ENCODE measurements at regions not wholly inside any gene's neighbourhood (a gene's known extent, or its start where the extent isn't known, plus 50 kb on each side); places are given as distances from the start of the nearest gene placed in this dataset.

- Histone ChIP-seq H3K27me3 (ENCODE audit: insufficient read depth) (no peaks in the 10 kb centered on the region), H3K4me1 (ENCODE audit: control insufficient read depth in 1 of 2, insufficient read depth in 2 of 2, low read depth in 1 of 2, low read length in 1 of 2) (no peaks in the 10 kb centered on the region), H3F3A (replicated peaks; ENCODE audit: insufficient read depth) (no peaks in the 10 kb centered on the region), H3K36me3 (replicated peaks in 1 of 2; ENCODE audit: control insufficient read depth in 1 of 2, insufficient read depth in 2 of 2, low read length in 1 of 2) (no peaks in the 10 kb centered on the region), H3K79me2 (ENCODE audit: insufficient read depth) (no peaks in the 10 kb centered on the region), H3K27ac (ENCODE audit: low read depth in 2 of 2, low read length in 1 of 2) (no peak overlapping the region), H4K20me1 (ENCODE audit: insufficient read depth) (no peaks in the 10 kb centered on the region), H3K9me3 (no peaks in the 10 kb centered on the region), H3K4me3 (ENCODE audit: low read depth in 2 of 2, low read length in 1 of 2) (no peak overlapping the region), H2AFZ (ENCODE audit: low read depth) (no peak overlapping the region), H3K4me2 (no peak overlapping the region), H3K9me2 (no peaks in the 10 kb centered on the region), H3K9ac (no peak overlapping the region)
- no peak for TF ChIP-seq GATA2 (CRISPR knock-in tag; IDR thresholded peaks at IDR 0.05)
- no peak for TF ChIP-seq FOXJ3 (CRISPR knock-in tag; IDR thresholded peaks at IDR 0.05)
- TF ChIP-seq YY1 (IDR thresholded peaks at IDR 0.05; ENCODE audit: low read depth) = no peak
- no peak for TF ChIP-seq PBX3 (IDR thresholded peaks at IDR 0.05)
- TF ChIP-seq IRF3 (IDR thresholded peaks at IDR 0.05; ENCODE audit: low read depth, low read length) = no peak
- TF ChIP-seq NRF1 (IDR thresholded peaks at IDR 0.05; ENCODE audit: low read depth, low read length) = no peak
- TF ChIP-seq GABPA (IDR thresholded peaks at IDR 0.05; ENCODE audit: low read depth) = no peak
- TF ChIP-seq CHD2 (IDR thresholded peaks at IDR 0.05; ENCODE audit: low read length, partially characterized antibody) = no peak
- no peak for TF ChIP-seq USF1 (IDR thresholded peaks at IDR 0.05; ENCODE audit: borderline replicate concordance, low read depth)
- no peak for TF ChIP-seq CTCF (IDR thresholded peaks at IDR 0.05)
- TF ChIP-seq FOXM1 (IDR thresholded peaks at IDR 0.05; ENCODE audit: low read depth) = no peak
- TF ChIP-seq USF2 (IDR thresholded peaks at IDR 0.05; ENCODE audit: borderline replicate concordance, low read depth, low read length) = no peak
- DNase-seq = no peak
- 54% methylated on average over 13 of the region's 13 CpGs for WGBS (ENCODE audit: low lambda C conversion rate)
- ChIA-PET POLR2A (no interaction called here), CTCF (interaction anchor here (0.7 to 1.7 kb wide), 5 partner anchors 17 to 1308 kb away, joined by 3 to 6 read pairs (median 3); no protein-coding TSS in a partner anchor)
These were observed 49.8 kb upstream of the PDZD8 start for GRCh38 chr10:117424883-117425649.

Measured in SK-N-SH (cell line).